HFFc6 (cell line): ENCODE measurements at regions not wholly inside any gene's neighbourhood (a gene's known extent, or its start where the extent isn't known, plus 50 kb on each side); places are given as distances from the start of the nearest gene placed in this dataset.

Source experiments
- DNase-seq: peaks from one replicate; pipeline ENCODE4 v3.0.0-alpha.2; 2018
- H3K27ac Mint-ChIP-seq: 2 replicates; pipeline ENCODE4 v1.8.0; 2020; ENCODE audit warnings: mild to moderate bottlenecking, mixed read lengths
- H3K27me3 Mint-ChIP-seq: 2 replicates; pipeline ENCODE4 v1.8.0; 2021; ENCODE audit warnings: mild to moderate bottlenecking, moderate library complexity, mixed read lengths; ENCODE audit not compliant: insufficient read depth
- H3K36me3 Mint-ChIP-seq: 2 replicates; pipeline ENCODE4 v1.8.0; 2021; ENCODE audit warnings: low read depth, mixed read lengths
- H3K4me1 Mint-ChIP-seq: 2 replicates; pipeline ENCODE4 v1.8.0; 2020; ENCODE audit warnings: low read depth, mixed read lengths
- H3K4me3 Mint-ChIP-seq: 2 replicates; pipeline ENCODE4 v1.8.0; 2020; ENCODE audit warnings: mild to moderate bottlenecking, moderate library complexity, mixed read lengths
- H3K9me3 Mint-ChIP-seq: 2 replicates; pipeline ENCODE4 v1.8.0; 2020; ENCODE audit warnings: mild to moderate bottlenecking, mixed read lengths
- CTCF ChIP-seq: fragments of 200-600 bp; sonication (generic); IDR thresholded peaks from 2 replicates; pipeline ENCODE4 v1.5.0; 2021; ENCODE audit warnings: antibody characterized with exemption, mild to moderate bottlenecking

GRCh38 chr4:41359836-41360213 lies 103.1 kb downstream of the UCHL1 start:
- Mint-ChIP-seq H3K4me3 (peak overlapping the region; percentile 62), H3K9me3 (no peaks in the 10 kb centered on the region), H3K27me3 (peaks cover 15% of the 10 kb centered on the region), H3K27ac (peak overlapping the region; percentile 84; the same call in 1 of the 2 replicates), H3K36me3 (peaks cover 9% of the 10 kb centered on the region; the same call in 1 of the 2 replicates), H3K4me1 (peaks cover 61% of the 10 kb centered on the region; the same call in 1 of the 2 replicates)
- no peak for DNase-seq
- no peak for TF ChIP-seq CTCF

DNA sequence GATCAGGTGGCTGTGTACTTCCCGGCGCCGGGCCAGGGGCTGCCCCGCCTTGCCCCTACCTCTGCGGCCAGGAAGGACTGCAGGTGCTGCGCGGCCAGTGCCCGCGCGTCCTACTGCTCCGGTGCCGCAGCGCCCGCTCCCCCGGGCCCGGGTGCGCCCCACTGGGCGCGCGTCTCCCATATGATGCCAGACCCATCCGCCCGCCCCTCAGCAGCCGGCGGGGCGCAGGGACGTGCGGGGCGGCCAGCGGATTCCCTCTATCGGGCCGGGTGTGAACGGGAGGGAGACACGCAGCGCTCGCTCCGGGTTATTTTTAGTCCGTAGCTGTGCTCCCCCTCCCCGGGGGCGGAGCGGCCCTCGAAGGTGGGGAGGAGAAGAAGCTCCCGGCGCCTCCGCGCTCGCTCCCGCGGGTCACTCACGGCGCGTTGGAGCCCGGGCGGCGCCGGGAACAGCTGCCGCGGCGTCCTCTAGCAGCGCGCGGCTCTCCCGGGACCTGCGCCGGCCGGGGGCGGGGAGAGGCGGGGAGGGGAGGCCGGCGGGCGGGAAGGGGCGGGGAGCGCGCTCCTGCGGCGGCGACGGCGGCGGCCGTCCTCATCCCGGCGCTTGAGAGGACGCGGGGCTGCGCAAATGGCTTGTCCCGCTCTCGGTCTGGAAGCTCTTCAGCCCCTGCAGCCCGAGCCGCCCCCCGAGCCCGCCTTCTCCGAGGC lies 103.6 kb downstream of the UCHL1 start:
- no peak for TF ChIP-seq CTCF
- Mint-ChIP-seq H3K27ac (no peak overlapping the region), H3K4me3 (peak overlapping the region; percentile 87), H3K9me3 (no peaks in the 10 kb centered on the region), H3K36me3 (peaks cover 9% of the 10 kb centered on the region; the same call in 1 of the 2 replicates), H3K27me3 (peaks cover 15% of the 10 kb centered on the region), H3K4me1 (peaks cover 66% of the 10 kb centered on the region; the same call in 1 of the 2 replicates)
- DNase-seq, result no peak

DNA sequence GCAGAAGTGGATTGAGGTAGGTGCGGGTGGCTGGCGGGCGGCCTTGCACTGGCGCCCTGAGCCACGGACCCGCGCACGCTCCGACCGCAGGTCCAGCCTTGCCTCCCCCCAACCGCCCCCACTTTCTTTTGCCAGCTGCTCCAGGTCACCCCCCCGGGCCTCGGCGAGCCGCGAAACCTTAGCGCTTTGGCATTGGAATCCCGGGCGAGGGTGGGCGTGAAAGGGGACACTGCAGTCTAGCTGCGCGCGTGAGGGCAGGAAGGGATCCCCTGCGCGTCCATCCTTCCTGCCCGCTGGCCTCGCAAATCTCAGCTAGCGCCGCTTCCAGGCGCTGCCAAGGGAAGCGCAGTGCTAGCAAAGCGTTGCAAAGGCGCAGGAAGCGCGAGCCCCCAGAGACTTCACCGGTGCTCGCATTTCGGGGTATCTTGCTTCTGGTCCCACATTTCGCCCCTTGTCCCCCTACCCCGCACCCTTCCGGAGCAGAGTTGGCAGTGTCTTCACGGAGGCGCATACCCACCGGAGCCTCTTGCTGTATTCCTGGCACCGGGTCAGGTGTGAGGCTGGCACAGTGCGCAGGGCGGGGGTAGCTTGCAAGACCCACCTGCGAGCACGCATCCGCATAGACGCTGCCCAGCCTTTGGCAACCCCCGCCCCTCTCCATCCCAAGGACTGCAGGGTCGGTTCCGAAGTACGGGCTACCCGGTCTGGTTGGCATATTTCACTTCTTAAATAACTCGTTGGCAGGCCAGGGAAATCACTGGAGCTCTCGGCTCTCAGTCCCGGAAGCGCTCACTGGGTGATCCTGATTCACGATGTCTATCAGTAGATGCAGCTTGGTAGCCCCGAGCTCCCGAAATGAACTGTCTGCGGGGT lies 104.4 kb downstream of the UCHL1 start:
- no peak for TF ChIP-seq CTCF
- peak overlapping the region; percentile 91; the same call in 1 of the 2 replicates for H3K27ac Mint-ChIP-seq
- no peak for DNase-seq
- H3K4me1 Mint-ChIP-seq, result peaks cover 74% of the 10 kb centered on the region; the same call in 1 of the 2 replicates
- H3K9me3 Mint-ChIP-seq, result no peaks in the 10 kb centered on the region
- peaks cover 9% of the 10 kb centered on the region; the same call in 1 of the 2 replicates for H3K36me3 Mint-ChIP-seq
- H3K4me3 Mint-ChIP-seq, result peak overlapping the region; percentile 87
- H3K27me3 Mint-ChIP-seq, result peaks cover 15% of the 10 kb centered on the region

GRCh38 chr4:41361794-41362526 lies 105.2 kb downstream of the UCHL1 start:
- H3K36me3 Mint-ChIP-seq, result peaks cover 14% of the 10 kb centered on the region; the same call in 1 of the 2 replicates
- H3K4me1 Mint-ChIP-seq, result peaks cover 82% of the 10 kb centered on the region; the same call in 1 of the 2 replicates
- no peaks in the 10 kb centered on the region for H3K9me3 Mint-ChIP-seq
- H3K4me3 Mint-ChIP-seq, result peak overlapping the region; percentile 87
- peaks cover 18% of the 10 kb centered on the region for H3K27me3 Mint-ChIP-seq
- peak overlapping the region; percentile 91; the same call in 1 of the 2 replicates for H3K27ac Mint-ChIP-seq
- no peak for TF ChIP-seq CTCF
- no peak for DNase-seq
